SH-SY5Y (cell line): ENCODE measurements at regions not wholly inside any gene's neighbourhood (a gene's known extent, or its start where the extent isn't known, plus 50 kb on each side); places are given as distances from the start of the nearest gene placed in this dataset.

ENCODE experiments used
- GATA2 ChIP-seq: IDR thresholded peaks from 2 replicates; pipeline ENCODE4 v1.6.1; 2011; ENCODE audit warnings: mild to moderate bottlenecking, low read depth, low read length
- GATA3 ChIP-seq: IDR thresholded peaks from 2 replicates; pipeline ENCODE4 v1.6.1; 2011; ENCODE audit warnings: low read depth, mild to moderate bottlenecking, low read length, moderate library complexity

GRCh38 chr4:45732161-45732560, 391.7 kb downstream of the GABRG1 start:
- TF ChIP-seq GATA3 (no peak), GATA2 (no peak)
